Sigmoid colon (tissue), 4 donors: ENCODE measurements at regions not wholly inside any gene's neighbourhood (a gene's known extent, or its start where the extent isn't known, plus 50 kb on each side); places are given as distances from the start of the nearest gene placed in this dataset.

Experiments used
- POLR2AphosphoS5 ChIP-seq, 4 donors: sonication (generic); formaldehyde crosslinking; IDR thresholded peaks; one replicate each; pipeline ENCODE4 v1.6.1; 2017; ENCODE audit warnings: antibody characterized with exemption in 4 of 4
- TF ChIP-seq, protein P1 (sequence below), 4 experiments: fragments of 450-650 bp in 3 of 4; fragments of 200-600 bp in 1 of 4; IDR thresholded peaks; one replicate each; pipeline ENCODE4 v1.5.1; 2016 to 2019; ENCODE audit warnings: antibody characterized with exemption in 4 of 4, mild to moderate bottlenecking in 3 of 4, moderate library complexity in 2 of 4

DNA sequence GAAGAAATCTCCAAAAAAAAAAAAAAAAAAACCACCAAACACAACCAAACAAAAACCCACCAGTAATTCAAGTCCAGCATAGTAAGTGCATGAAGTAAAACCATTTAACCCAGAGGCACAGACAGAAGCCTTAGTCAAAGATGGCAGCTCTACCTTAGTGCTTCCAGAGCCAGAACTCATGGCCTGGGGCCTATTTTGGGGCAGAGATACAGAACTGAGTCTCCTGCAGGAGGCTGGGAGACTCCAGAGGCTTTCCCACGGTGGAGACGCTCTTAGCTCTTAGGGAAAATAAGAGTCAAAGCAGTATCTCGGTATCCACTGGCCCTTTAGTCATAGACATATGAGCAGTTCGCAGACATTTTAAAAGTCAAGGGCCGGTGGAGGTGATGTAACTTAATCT lies 129.5 kb downstream of the GPX5 start:
- TF ChIP-seq, protein P1, sequence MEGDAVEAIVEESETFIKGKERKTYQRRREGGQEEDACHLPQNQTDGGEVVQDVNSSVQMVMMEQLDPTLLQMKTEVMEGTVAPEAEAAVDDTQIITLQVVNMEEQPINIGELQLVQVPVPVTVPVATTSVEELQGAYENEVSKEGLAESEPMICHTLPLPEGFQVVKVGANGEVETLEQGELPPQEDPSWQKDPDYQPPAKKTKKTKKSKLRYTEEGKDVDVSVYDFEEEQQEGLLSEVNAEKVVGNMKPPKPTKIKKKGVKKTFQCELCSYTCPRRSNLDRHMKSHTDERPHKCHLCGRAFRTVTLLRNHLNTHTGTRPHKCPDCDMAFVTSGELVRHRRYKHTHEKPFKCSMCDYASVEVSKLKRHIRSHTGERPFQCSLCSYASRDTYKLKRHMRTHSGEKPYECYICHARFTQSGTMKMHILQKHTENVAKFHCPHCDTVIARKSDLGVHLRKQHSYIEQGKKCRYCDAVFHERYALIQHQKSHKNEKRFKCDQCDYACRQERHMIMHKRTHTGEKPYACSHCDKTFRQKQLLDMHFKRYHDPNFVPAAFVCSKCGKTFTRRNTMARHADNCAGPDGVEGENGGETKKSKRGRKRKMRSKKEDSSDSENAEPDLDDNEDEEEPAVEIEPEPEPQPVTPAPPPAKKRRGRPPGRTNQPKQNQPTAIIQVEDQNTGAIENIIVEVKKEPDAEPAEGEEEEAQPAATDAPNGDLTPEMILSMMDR (IDR thresholded peaks at IDR 0.05), result no peak
- TF ChIP-seq POLR2AphosphoS5 (IDR thresholded peaks at IDR 0.05), result no peak
